ENCODE measurements at regions not wholly inside any gene's neighbourhood (a gene's known extent, or its start where the extent isn't known, plus 50 kb on each side); places are given as distances from the start of the nearest gene placed in this dataset.
"Not testable (repeated sequence)": the region's sequence is repeated elsewhere in the genome, so short reads cannot be mapped to it uniquely, and the experiment has no call there.

DNA sequence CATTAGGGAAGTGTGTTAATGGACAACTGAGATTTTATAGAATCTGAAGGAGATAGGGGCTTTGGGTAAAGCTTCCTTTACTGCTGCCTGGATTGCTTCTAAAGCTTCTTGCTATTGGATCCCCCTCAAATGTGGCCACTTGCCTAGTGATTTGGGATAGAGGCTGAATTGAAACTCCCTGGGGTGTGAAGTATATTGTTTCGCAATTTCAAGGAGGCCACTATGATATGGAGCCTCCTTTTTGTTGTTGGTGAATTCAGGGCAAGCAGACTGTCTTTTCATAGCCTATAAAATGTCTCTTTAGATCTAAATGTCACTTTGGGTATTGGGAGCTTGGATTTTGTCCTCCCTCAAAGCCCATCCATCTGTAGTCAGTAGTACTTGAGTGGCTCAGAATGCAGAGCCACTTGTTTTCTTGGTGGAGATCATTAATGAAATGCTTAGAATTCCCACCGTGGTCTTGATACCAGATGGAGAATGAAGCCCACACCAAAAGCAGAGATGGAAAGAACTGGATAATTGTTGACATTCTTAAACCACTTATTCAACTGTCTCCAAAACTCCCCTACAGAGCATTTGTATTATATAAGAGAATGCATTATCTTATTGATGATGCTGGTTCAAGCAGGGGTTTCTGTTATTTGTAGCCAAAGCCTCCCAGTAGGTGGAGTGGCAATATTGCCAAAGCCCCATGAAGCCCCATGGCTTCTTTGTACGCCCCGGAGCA, 144.3 kb upstream of the KCNE2 start:
- DNase-seq = no peak

- DNase-seq = no peak
These were observed 143.1 kb upstream of the KCNE2 start for GRCh38 chr21:34220556-34221195.

GRCh38 chr21:34221331-34222030, 142.3 kb upstream of the KCNE2 start:
- peak; percentile 24 for DNase-seq

DNA sequence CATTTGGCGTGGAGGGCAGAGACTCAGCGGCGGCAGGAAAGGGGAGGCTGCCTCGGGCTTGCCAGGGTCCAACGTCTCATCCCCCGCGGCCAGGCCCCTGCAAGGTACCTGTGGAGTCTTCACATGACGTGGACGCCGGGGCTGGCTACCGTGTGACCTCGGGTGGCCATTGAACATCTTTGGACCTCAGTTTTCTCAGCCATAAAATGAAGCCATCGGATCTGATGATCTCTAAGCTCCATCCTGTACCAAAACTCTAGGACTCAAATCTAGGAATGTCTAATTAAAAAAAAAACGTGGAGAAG, 141.8 kb upstream of the KCNE2 start:
- no peak for DNase-seq

GRCh38 chr21:34223376-34223775, 140.4 kb upstream of the KCNE2 start:
- DNase-seq = no peak

GRCh38 chr21:34227386-34227852, 136.4 kb upstream of the KCNE2 start:
- no peak for DNase-seq

DNA sequence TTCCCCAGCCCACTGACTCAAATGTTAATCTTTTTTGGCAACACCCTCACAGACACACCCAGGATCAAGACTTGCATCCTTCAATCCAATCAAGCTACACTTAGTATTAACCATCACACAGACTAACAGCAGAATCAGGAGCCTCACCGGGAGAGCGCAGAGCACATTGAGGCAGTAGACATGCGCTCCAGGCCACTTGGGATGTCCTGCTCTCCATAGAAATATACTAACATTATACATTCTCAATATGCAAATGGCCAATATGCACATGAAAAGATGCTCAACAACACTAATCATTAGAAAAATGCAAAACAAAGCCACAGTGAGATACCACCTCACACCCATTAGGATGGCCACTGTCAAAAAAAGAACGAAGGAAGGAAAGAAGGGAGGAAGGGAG, 135.0 kb upstream of the KCNE2 start:
- DNase-seq = no peak

DNA sequence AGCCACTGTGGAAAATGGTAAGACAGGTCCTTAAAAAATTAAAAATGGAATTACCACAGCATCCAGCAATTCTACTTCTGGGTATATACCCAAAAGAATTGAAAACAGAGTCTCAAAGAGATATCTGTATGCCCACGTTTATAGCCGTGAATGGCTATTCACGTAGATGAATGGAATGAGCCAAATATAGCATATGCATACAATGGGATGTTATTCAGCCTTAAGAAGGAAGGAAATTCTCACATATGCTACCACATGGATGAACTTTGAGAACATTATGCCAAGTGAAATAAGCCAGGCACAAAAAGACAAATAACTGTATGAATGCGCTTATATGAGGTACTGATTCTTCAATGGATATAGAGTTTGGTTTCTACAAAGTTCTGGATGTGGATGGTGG, 134.5 kb upstream of the KCNE2 start:
- DNase-seq = no peak

- not testable (repeated sequence) for DNase-seq
These were observed 130.1 kb upstream of the KCNE2 start for GRCh38 chr21:34233741-34234140.

- no peak for DNase-seq
These were observed 128.3 kb upstream of the KCNE2 start for GRCh38 chr21:34235514-34235913.

DNA sequence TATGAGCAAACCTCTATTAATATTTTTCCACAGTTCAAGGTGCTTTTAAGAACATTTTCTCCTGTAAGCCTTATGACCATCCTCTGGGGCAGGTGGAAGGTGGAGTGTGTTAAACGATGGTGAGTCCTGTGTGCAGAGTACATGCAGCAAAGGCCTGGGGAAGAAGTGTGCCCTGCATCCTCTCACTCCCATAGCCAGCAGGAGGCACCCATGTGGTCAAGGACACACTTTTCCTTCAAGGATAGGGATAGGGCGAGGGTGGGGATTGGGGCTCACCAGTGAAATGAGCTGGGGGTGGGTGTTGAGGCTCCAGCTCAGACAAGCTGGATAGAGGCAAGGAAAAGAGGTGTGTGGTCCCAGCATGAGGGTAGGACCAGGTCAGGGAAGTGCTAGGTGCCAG, 120.8 kb upstream of the KCNE2 start:
- DNase-seq = no peak

DNA sequence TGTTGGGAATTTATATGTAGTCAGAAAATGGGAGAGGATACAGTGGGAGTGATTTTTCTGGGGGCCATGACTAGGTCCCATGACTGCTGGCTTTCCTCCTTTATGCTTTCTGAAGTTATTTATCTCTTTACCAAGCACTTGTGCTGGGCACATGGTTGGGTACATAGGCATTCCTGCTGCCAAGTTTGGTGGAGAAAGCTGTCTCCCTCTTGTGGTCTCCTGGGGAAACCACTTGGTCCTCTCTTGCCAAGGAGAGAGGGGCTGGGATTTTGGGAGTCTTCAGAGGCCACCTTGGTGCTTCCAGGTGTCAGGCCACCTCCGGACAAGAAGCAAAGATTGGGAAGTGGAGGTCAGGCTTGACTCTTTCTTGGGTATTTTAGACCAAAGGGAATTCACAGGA, 120.2 kb upstream of the KCNE2 start:
- DNase-seq = no peak

- DNase-seq = no peak
These were observed 111.1 kb upstream of the KCNE2 start for GRCh38 chr21:34252751-34253150.

- DNase-seq = no peak
These were observed 108.7 kb upstream of the KCNE2 start for GRCh38 chr21:34255073-34255472.

GRCh38 chr21:34260277-34261008, 103.4 kb upstream of the KCNE2 start:
- DNase-seq = peak; percentile 84

- DNase-seq = peak; percentile 86
These were observed 101.9 kb upstream of the KCNE2 start for GRCh38 chr21:34261841-34262468.

GRCh38 chr21:34262469-34262845, 101.3 kb upstream of the KCNE2 start:
- no peak for DNase-seq

DNA sequence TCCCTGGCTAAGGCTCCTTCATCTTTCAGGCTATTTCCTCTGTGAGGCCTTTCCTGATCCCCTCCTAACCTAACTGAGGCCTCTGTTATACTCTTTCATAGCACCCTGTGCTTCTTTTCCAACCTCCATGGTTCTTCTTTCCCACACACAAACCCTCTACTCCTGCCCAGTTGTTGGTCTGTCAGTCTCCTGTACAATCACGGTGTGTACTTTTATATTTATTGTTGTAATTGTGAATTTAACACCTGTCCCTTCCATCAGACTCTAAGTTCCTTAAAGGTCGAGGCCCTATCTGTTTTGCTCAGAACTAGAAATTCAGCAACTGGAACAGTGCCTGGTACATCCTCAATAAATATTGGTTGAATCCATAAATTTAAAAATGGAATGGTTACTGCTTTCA, 100.2 kb upstream of the KCNE2 start:
- DNase-seq = no peak

DNA sequence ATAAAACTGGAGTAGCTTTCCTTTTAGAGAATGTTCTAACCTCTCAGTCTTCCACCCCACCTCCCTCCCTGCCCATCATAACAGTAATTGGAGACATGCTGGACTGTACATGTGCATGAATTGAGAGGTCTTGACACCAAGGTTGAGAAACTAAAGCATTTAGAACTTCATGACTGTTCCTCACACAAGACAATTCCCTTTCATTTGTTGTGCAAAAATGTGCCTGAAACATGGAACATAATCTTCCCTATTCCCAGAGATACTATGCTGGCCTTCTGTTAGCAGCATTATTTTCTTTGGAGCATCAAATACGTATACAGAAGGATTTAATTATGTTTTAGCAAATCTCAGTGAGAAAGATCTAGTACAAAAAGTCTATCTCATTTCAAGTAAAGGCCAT, 97.5 kb upstream of the KCNE2 start:
- peak; percentile 45 for DNase-seq

DNA sequence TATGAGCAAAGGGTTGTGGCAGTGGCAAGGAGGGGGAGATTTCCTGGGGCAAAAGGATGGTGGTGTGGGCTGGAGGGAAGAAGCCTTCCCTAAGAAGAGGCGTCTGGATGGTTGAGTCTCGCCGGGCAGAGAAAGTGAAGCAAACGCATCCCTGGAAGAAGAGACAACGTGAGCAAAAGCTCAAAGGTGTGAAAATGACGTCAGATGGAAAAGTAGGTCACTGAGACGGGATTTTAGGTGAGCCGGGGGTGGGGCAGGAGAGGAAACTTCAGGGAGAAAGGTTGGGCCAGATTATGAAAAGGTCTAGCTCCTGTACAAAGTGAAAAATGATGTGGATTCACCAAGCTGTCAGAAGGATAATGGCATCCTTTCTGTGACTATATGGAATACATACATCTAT, 95.3 kb upstream of the KCNE2 start:
- DNase-seq = no peak

DNA sequence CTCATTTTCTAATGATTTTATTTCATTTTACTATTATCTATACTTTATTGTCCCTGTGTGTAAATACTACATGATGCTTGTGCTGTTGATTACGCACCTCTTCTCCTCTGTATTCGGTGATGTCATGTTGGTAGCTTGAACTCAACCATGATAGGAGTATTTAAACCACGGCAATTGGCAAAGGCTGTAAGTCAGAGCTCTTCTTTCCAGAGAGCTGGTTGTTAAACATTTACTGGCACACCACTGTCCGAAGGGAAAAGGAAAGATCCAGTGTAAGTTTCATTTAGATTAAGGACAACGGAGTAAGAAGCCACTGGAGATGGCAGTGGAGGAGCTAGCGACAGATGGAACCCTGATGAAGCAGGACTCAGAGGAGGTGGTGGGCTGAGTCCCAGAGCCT, 93.4 kb upstream of the KCNE2 start:
- no peak for DNase-seq

DNA sequence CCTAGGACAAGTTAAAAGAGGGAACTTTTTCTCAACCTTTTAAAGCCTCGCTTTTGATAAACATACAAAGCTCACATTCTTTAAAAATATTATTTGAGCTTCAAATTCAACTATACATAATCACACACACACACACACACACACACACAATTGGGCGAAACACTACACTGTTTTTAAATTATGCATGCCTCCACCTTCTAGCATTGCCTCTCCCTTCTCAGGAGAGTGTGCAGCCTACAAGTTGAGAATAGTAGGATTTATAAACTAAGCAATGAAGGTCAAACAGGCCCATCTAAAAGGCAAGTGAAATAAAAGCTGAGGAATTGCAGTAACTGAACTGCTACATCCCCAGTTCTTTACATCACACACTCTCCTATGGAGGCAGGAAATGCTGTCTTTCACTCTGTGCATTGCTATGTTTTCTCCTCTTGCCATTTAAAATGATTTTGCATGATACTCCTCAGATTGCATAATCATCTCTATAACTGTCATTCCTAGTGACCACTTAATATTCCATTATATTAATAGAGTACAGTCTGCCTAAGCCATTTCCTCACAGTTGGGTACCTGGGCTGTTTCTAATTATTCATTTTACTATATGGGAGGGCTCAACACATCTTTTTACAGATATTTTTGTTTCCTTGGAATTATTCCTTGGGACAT, 92.5 kb upstream of the KCNE2 start:
- no peak for DNase-seq
